ENCODE measurements at regions not wholly inside any gene's neighbourhood (a gene's known extent, or its start where the extent isn't known, plus 50 kb on each side); places are given as distances from the start of the nearest gene placed in this dataset.

DNA sequence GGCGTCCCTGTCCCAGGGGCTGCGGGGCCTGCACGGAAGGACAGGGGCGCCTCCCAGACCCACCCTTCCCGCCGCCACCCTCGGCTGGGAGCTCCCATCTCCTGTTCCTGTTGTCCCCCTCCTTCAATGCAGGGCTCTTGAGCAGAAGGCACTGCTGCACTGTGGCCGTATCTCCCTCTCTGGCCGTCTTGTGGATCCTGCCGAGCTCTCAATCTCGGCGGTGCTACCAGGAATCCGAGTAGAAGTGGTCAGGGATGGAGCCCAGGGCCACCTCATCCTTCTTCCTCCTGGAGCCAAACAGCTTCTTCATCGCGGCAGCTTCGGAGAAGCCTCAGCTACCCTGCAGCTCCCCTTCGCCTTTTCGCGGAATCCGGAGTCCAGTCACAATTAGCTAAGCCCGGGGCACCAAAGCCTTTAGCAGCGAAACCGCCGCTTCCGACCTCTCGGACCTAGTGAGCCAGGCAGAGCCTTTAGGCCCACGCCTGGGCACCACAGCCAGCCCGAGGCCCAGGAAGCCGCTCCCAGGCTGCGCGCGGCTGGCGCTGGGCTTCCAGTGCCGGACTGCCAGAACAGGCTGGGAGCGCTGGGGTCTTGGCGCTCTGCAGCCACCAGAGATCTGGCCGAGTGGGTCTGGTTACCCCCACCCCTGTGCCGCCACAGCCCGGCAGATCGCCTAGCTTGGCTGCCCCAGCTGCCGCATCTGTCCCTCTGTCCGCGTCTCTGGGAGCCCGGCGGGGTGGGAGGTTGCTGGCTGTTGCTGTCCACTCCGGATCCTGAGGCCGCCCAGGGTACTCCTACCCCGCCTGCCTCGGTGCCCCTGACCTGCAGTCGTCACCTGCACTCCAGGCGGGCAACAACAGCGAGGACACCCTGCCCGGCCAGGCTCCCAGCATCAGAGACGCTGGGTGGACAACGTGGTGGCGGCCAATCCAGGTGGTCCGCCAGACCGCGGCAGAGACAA, 69.1 kb downstream of the ASCL4 start:
- TF ChIP-seq YY1 (IDR thresholded peaks at IDR 0.05; ENCODE audit: extremely low read depth, insufficient replicate concordance, low read depth, low read length): no peak
- TF ChIP-seq, protein P1, sequence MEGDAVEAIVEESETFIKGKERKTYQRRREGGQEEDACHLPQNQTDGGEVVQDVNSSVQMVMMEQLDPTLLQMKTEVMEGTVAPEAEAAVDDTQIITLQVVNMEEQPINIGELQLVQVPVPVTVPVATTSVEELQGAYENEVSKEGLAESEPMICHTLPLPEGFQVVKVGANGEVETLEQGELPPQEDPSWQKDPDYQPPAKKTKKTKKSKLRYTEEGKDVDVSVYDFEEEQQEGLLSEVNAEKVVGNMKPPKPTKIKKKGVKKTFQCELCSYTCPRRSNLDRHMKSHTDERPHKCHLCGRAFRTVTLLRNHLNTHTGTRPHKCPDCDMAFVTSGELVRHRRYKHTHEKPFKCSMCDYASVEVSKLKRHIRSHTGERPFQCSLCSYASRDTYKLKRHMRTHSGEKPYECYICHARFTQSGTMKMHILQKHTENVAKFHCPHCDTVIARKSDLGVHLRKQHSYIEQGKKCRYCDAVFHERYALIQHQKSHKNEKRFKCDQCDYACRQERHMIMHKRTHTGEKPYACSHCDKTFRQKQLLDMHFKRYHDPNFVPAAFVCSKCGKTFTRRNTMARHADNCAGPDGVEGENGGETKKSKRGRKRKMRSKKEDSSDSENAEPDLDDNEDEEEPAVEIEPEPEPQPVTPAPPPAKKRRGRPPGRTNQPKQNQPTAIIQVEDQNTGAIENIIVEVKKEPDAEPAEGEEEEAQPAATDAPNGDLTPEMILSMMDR (IDR thresholded peaks at IDR 0.05 in 2 of 3, conservative IDR thresholded peaks at IDR 0.05 in 1 of 3; ENCODE audit: borderline replicate concordance in 1 of 3, insufficient read depth in 1 of 3, low read depth in 2 of 3, low read length in 2 of 3): no peak
- no peak for TF ChIP-seq POLR2A (IDR thresholded peaks at IDR 0.05; ENCODE audit: borderline replicate concordance, extremely low read depth, insufficient read depth, insufficient read length)
- TF ChIP-seq POLR2AphosphoS5 (IDR thresholded peaks at IDR 0.05; ENCODE audit: low read depth, low read length): no peak
- no peak for TF ChIP-seq EGR1 (IDR thresholded peaks at IDR 0.05; ENCODE audit: low read depth)

Measured in HCT116 (cell line).